Lung (tissue), 11 donors: ENCODE measurements at regions not wholly inside any gene's neighbourhood (a gene's known extent, or its start where the extent isn't known, plus 50 kb on each side); places are given as distances from the start of the nearest gene placed in this dataset.

Source experiments
- ATAC-seq: fragments of 200-7000 bp; cut with Tn5 transposase; one replicate; pipeline ENCODE4 v1.9.1; 2020; ENCODE audit warnings: moderate number of reproducible peaks; ENCODE audit not compliant: insufficient read depth, low FRiP score
- DNase-seq, 3 donors: peaks; one replicate each; pipeline ENCODE4 v3.0.0-alpha.2; 2013 to 2017
- H3K27ac ChIP-seq, 2 donors: one replicate each; pipeline ENCODE4 v1.5.1; 2013; ENCODE audit warnings: mild to moderate bottlenecking in 2 of 2, moderate library complexity in 2 of 2, control low read depth in 1 of 2, inconsistent platforms in 1 of 2, low read depth in 1 of 2, low read length in 1 of 2
- H3K27me3 ChIP-seq, 3 donors: one replicate each; pipeline ENCODE4 v1.5.1; 2013; ENCODE audit warnings: low read length in 2 of 3; ENCODE audit not compliant: control insufficient read depth in 3 of 3, insufficient read depth in 3 of 3
- H3K36me3 ChIP-seq, 4 donors: one replicate each; pipeline ENCODE4 v1.5.1; 2013; ENCODE audit warnings: low read length in 4 of 4, mild to moderate bottlenecking in 1 of 4, moderate library complexity in 1 of 4; ENCODE audit not compliant: control insufficient read depth in 4 of 4, insufficient read depth in 4 of 4
- H3K4me1 ChIP-seq, 5 donors: one replicate each; pipeline ENCODE4 v1.5.1; 2013; ENCODE audit warnings: low read length in 5 of 5, mild to moderate bottlenecking in 2 of 5, moderate library complexity in 1 of 5; ENCODE audit not compliant: control insufficient read depth in 5 of 5, insufficient read depth in 5 of 5
- H3K4me3 ChIP-seq: one replicate; pipeline ENCODE4 v1.5.1; 2013; ENCODE audit warnings: mild to moderate bottlenecking, control low read depth, moderate library complexity
- H3K9ac ChIP-seq, 2 donors: one replicate each; pipeline ENCODE4 v1.5.1; 2013; ENCODE audit warnings: low read length in 2 of 2, control low read depth in 1 of 2; ENCODE audit not compliant: insufficient read depth in 1 of 2
- H3K9me3 ChIP-seq, 4 donors: one replicate each; pipeline ENCODE4 v1.5.1; 2013; ENCODE audit warnings: low read length in 3 of 4, mild to moderate bottlenecking in 1 of 4, moderate library complexity in 1 of 4; ENCODE audit not compliant: control insufficient read depth in 4 of 4, insufficient read depth in 3 of 4
- CTCF ChIP-seq: IDR thresholded peaks from 2 replicates; pipeline ENCODE4 v1.5.1; 2012; ENCODE audit warnings: mild to moderate bottlenecking; ENCODE audit errors: control extremely low read depth, extremely low read depth
- WGBS, 2 donors: extraction: QIAGEN DNeasy Blood & Tissue Kit; methylation state at CpG; one replicate each; pipeline ENCODE4 v1.1.7; 2013; 5-methylcytosine and 5-hydroxymethylcytosine counted together
- donor health status: control.
- donor health status: control.
- donor health status: Bipolar disorder and iron deficiency.
- donor health status: healthy.
- donor health status: DM: yes; HTN: yes; CAD: no.

- WGBS, 2 donors: 74 to 78% methylated on average over 3 of the region's 3 CpGs
Measured at GRCh38 chr18:6649421-6650126, 79.9 kb upstream of the ARHGAP28 start.

GRCh38 chr18:6650127-6650507 is 79.4 kb upstream of the ARHGAP28 start:
- WGBS, 2 donors: 37 to 54% methylated on average over 3 of the region's 3 CpGs

More at GRCh38 chr18:6649421-6650126, 79.9 kb upstream of the ARHGAP28 start:
- no peak overlapping the region for H3K9ac ChIP-seq
- TF ChIP-seq CTCF: no peak
- DNase-seq: peak; percentile 47 to 95 (median 95)
- no peak overlapping the region for H3K27ac ChIP-seq
- H3K4me3 ChIP-seq: no peak overlapping the region
- H3K9me3 ChIP-seq: peaks cover 0 to 4% (median 0%) of the 10 kb centered on the region in 4 donors
- H3K27me3 ChIP-seq: no peaks in the 10 kb centered on the region
- H3K36me3 ChIP-seq: no peaks in the 10 kb centered on the region
- ATAC-seq: no peak
- peaks cover 0 to 83% (median 19%) of the 10 kb centered on the region in 5 donors for H3K4me1 ChIP-seq

GRCh38 chr18:6650747-6651146 is 78.8 kb upstream of the ARHGAP28 start:
- Histone ChIP-seq H3K27me3 (no peaks in the 10 kb centered on the region), H3K9ac (peak overlapping the region in 1 of 2 donors; percentile 30), H3K4me3 (no peak overlapping the region), H3K27ac (no peak overlapping the region), H3K4me1 (peaks cover 0 to 73% (median 19%) of the 10 kb centered on the region in 5 donors), H3K9me3 (peaks cover 0 to 4% (median 0%) of the 10 kb centered on the region in 4 donors), H3K36me3 (no peaks in the 10 kb centered on the region)
- TF ChIP-seq CTCF: no peak
- ATAC-seq (no peak), DNase-seq (no peak)
- 76 to 78% methylated on average over 6 of the region's 6 CpGs for WGBS, 2 donors

More at GRCh38 chr18:6650127-6650507, 79.4 kb upstream of the ARHGAP28 start:
- Histone ChIP-seq H3K9me3 (peaks cover 0 to 4% (median 0%) of the 10 kb centered on the region in 4 donors), H3K4me1 (peaks cover 0 to 79% (median 19%) of the 10 kb centered on the region in 5 donors), H3K27me3 (no peaks in the 10 kb centered on the region), H3K27ac (no peak overlapping the region), H3K36me3 (no peaks in the 10 kb centered on the region), H3K4me3 (no peak overlapping the region), H3K9ac (no peak overlapping the region)
- DNase-seq (peak; percentile 49 to 91 (median 86)), ATAC-seq (no peak)
- no peak for TF ChIP-seq CTCF
